Prostate gland (tissue), 2 donors: ENCODE measurements at regions not wholly inside any gene's neighbourhood (a gene's known extent, or its start where the extent isn't known, plus 50 kb on each side); places are given as distances from the start of the nearest gene placed in this dataset.

ENCODE experiments used
- DNase-seq: peaks from one replicate; pipeline ENCODE4 v3.0.0-alpha.2; 2019; ENCODE audit warnings: low spot score
- H3K27ac ChIP-seq, 2 donors: fragments of 200-600 bp; sonication (generic); 2 replicates each; pipeline ENCODE4 v1.5.1; 2017 to 2019
- H3K27me3 ChIP-seq: fragments of 200-600 bp; sonication (generic); replicated peaks from 2 replicates; pipeline ENCODE4 v1.5.1; 2019; ENCODE audit not compliant: insufficient read depth
- H3K36me3 ChIP-seq, 2 donors: fragments of 200-600 bp; sonication (generic); 1 replicate in 1 of 2; 2 replicates in 1 of 2; pipeline versions ENCODE4 v1.5.1 to v1.8.1; 2017 to 2019
- H3K4me1 ChIP-seq: fragments of 200-600 bp; sonication (generic); replicated peaks from 2 replicates; pipeline ENCODE4 v1.5.1; 2019
- H3K4me3 ChIP-seq, 2 donors: fragments of 200-600 bp; sonication (generic); 2 replicates each; pipeline ENCODE4 v1.5.1; 2017 to 2019
- H3K9me3 ChIP-seq: fragments of 200-600 bp; sonication (generic); 2 replicates; pipeline ENCODE4 v1.5.1; 2017
- CTCF ChIP-seq, 4 experiments: fragments of 200-600 bp in 2 of 4; fragments of 450-650 bp in 2 of 4; sonication (generic) in 2 of 4; IDR thresholded peaks; 1 replicate in 3 of 4; 2 replicates in 1 of 4; pipeline ENCODE4 v1.5.1; 2016 to 2019; ENCODE audit warnings: antibody characterized with exemption in 4 of 4, mild to moderate bottlenecking in 2 of 4, moderate library complexity in 2 of 4
- POLR2A ChIP-seq: fragments of 450-650 bp; IDR thresholded peaks from one replicate; pipeline ENCODE4 v1.6.1; 2016; ENCODE audit warnings: antibody characterized with exemption, mild to moderate bottlenecking
- POLR2AphosphoS5 ChIP-seq: sonication (generic); formaldehyde crosslinking; IDR thresholded peaks from one replicate; pipeline ENCODE4 v1.6.1; 2017; ENCODE audit warnings: antibody characterized with exemption
- WGBS: methylation state at CpG from one replicate; pipeline ENCODE4 v1.1.5; 2018; 5-methylcytosine and 5-hydroxymethylcytosine counted together
- intact Hi-C: fragments of 100-400 bp; cut with DNase I; formaldehyde crosslinking; loops from one replicate; pipeline ENCODE4 v1.14.2; 2022

DNA sequence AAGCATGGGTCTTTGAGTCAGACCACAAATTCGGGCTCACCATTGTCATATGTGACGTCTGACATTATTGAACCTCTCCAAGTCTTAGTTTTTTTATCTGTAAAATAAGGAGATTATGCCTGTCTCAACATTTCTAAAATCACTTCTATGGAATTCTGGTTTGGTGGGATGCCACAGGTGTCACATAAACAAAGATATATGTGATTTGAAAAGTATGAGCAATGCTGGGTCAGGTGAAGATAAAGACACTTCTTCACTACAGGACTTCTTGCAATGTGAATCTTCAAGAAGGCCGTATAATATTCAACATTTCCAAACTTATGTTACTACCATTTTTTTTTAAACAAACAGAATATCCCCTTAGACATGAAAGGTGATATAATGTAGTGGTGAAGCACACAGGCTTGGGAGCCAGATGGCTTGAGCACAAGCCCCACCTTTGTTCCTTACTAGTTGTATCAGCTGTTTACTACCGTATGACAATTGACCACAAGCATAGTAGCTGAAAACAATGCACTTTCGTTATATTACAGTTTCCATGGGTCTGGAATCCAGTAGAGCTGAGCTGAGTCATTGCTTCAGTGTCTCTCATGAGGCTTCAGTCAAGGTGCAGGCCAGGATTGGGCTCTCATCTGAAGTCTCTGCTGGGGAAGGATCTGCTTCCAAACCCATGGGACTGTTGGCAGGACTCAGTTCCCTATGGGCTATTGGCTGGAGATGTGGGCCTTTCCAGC is 87.7 kb downstream of the UTP18 start:
- intact Hi-C loops = no loop called here
- Histone ChIP-seq H3K9me3 (no peaks in the 10 kb centered on the region), H3K27ac (no peak overlapping the region), H3K36me3 (no peaks in the 10 kb centered on the region), H3K27me3 (no peaks in the 10 kb centered on the region), H3K4me3 (no peak overlapping the region), H3K4me1 (no peaks in the 10 kb centered on the region)
- TF ChIP-seq CTCF (IDR thresholded peaks at IDR 0.05) (no peak), POLR2A (no peak), POLR2AphosphoS5 (no peak)
- DNase-seq = no peak
- WGBS = 66% methylated on average over 5 of the region's 5 CpGs

DNA sequence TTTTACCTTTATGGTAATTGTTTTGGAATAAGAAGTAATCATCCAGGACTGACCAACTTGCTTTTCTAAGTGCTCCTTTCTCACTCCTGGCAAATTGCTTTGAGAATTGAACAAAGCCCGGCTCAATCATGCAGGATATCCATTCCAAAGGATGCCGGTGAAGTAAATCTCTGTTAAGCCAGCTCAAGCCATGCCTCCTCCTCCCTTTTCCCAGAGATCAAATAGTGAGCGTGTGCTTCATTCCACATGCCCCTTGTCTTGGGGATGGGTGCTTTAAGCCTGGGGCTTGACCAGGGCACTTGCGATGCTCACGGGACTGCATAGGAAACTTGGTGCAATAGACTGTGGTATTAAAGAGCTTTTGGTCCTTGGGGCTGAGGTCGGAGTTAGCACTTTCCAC is 90.7 kb downstream of the UTP18 start:
- no peak overlapping the region for H3K27ac ChIP-seq
- 84% methylated on average over 6 of the region's 6 CpGs for WGBS
- H3K36me3 ChIP-seq = no peaks in the 10 kb centered on the region
- no peak for DNase-seq
- H3K9me3 ChIP-seq = no peaks in the 10 kb centered on the region
- TF ChIP-seq POLR2AphosphoS5 = no peak
- TF ChIP-seq POLR2A = no peak
- no peak for TF ChIP-seq CTCF (IDR thresholded peaks at IDR 0.05)
- H3K27me3 ChIP-seq = no peaks in the 10 kb centered on the region
- no peak overlapping the region for H3K4me3 ChIP-seq
- no peaks in the 10 kb centered on the region for H3K4me1 ChIP-seq
- intact Hi-C loops = no loop called here

GRCh38 chr17:51351890-51352289 is 91.5 kb downstream of the UTP18 start:
- H3K4me3 ChIP-seq = no peak overlapping the region
- no peaks in the 10 kb centered on the region for H3K4me1 ChIP-seq
- no peaks in the 10 kb centered on the region for H3K27me3 ChIP-seq
- peak; percentile 26 for DNase-seq
- intact Hi-C loops = no loop called here
- TF ChIP-seq POLR2AphosphoS5 (peak; percentile 38), CTCF (IDR thresholded peaks at IDR 0.05) (no peak), POLR2A (no peak)
- WGBS = 36% methylated on average over 3 of the region's 3 CpGs
- H3K9me3 ChIP-seq = no peaks in the 10 kb centered on the region
- H3K27ac ChIP-seq = no peak overlapping the region
- H3K36me3 ChIP-seq = no peaks in the 10 kb centered on the region

DNA sequence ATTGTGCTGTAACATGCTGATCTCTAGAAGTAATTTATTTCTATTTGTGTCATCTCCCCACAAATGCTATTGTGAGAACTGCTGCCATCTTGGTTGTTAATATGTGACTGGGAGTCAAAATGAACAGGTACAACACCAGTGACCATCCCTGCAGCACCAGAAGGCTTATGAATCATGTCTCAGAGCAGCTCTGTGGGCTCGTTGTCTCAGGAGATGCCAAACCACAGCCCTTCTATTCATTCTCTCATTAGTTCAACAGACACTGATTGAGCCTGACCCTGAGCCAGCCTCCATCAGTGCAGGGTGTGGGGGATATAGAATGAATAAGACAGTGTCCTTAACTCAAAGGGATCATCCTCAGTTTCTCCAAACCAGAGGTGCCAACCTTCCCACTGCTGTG is 92.5 kb downstream of the UTP18 start:
- no peak for DNase-seq
- no peak overlapping the region for H3K27ac ChIP-seq
- WGBS = 63% methylated on average over 1 of the region's 1 CpG
- intact Hi-C loops = no loop called here
- TF ChIP-seq POLR2AphosphoS5 (no peak), POLR2A (no peak), CTCF (IDR thresholded peaks at IDR 0.05) (no peak)
- no peak overlapping the region for H3K4me3 ChIP-seq
- no peaks in the 10 kb centered on the region for H3K4me1 ChIP-seq
- no peaks in the 10 kb centered on the region for H3K9me3 ChIP-seq
- no peaks in the 10 kb centered on the region for H3K36me3 ChIP-seq
- no peaks in the 10 kb centered on the region for H3K27me3 ChIP-seq

- no peaks in the 10 kb centered on the region for H3K9me3 ChIP-seq
- 73% methylated on average over 4 of the region's 4 CpGs for WGBS
- no peak overlapping the region for H3K27ac ChIP-seq
- intact Hi-C loops = no loop called here
- no peak overlapping the region for H3K4me3 ChIP-seq
- no peak for DNase-seq
- H3K27me3 ChIP-seq = no peaks in the 10 kb centered on the region
- no peaks in the 10 kb centered on the region for H3K4me1 ChIP-seq
- no peak for TF ChIP-seq CTCF (IDR thresholded peaks at IDR 0.05)
- TF ChIP-seq POLR2A = no peak
- no peak for TF ChIP-seq POLR2AphosphoS5
- no peaks in the 10 kb centered on the region for H3K36me3 ChIP-seq
Observed at GRCh38 chr17:51353296-51353695, 93.0 kb downstream of the UTP18 start.
